Endothelial cell of umbilical vein (primary cell): ENCODE measurements at regions not wholly inside any gene's neighbourhood (a gene's known extent, or its start where the extent isn't known, plus 50 kb on each side); places are given as distances from the start of the nearest gene placed in this dataset.

Experiments
- BruUV-seq: library from RNA; stranded (reverse); fragments of 400-500 nt; replicated peaks from 2 replicates; lab custom pipeline; 2021; lab: Mats Ljungman, UMichigan
- CTCF ChIA-PET: fragments of 300-600, 350-600 bp; sonication (Branson Sonifier 250); formaldehyde crosslinking; loops from one replicate; lab custom pipeline; 2021; ENCODE audit warnings: antibody characterized with exemption, inconsistent platforms; lab: Charles Lee
- POLR2A ChIA-PET: fragments of 300-600, 350-600 bp; sonication (Branson Sonifier 250); formaldehyde crosslinking; loops from one replicate; lab custom pipeline; 2021; ENCODE audit warnings: antibody characterized with exemption, inconsistent platforms; lab: Charles Lee
- DNase-seq: peaks from one replicate; pipeline ENCODE4 v3.0.0-alpha.2; 2011; ENCODE audit warnings: low read depth, low spot score
- FAIRE-seq: peaks from 2 replicates; lab custom pipeline; 2011; peaks lifted over from hg19 to GRCh38; lab: Jason Lieb, UNC
- H2AFZ ChIP-seq: 2 replicates; pipeline ENCODE4 v1.6.0; 2012; ENCODE audit warnings: low read depth, low read length, control low read depth, inconsistent platforms
- H3K27ac ChIP-seq: 2 replicates; pipeline ENCODE4 v1.5.1; 2011; ENCODE audit warnings: low read depth, mild to moderate bottlenecking, control low read depth, low read length, moderate library complexity; ENCODE audit not compliant: insufficient read depth
- H3K27me3 ChIP-seq, 2 experiments: 2 replicates each; pipeline versions ENCODE4 v1.6.0 to v1.6.1; 2011; ENCODE audit warnings: low read length in 2 of 2, mixed read lengths in 1 of 2; ENCODE audit not compliant: control insufficient read depth in 2 of 2, insufficient read depth in 2 of 2
- H3K36me3 ChIP-seq, 2 experiments: 2 replicates in 1 of 2; 3 replicates in 1 of 2; pipeline ENCODE4 v1.5.1; 2011; ENCODE audit warnings: low read length in 2 of 2, mild to moderate bottlenecking in 1 of 2, moderate library complexity in 1 of 2; ENCODE audit not compliant: control insufficient read depth in 2 of 2, insufficient read depth in 2 of 2; ENCODE audit errors: extremely low read depth in 1 of 2
- H3K4me1 ChIP-seq: 3 replicates; pipeline ENCODE4 v1.5.1; 2011; ENCODE audit warnings: mild to moderate bottlenecking, low read length; ENCODE audit not compliant: control insufficient read depth, insufficient read depth; ENCODE audit errors: extremely low read depth
- H3K4me2 ChIP-seq: 2 replicates; pipeline ENCODE4 v1.6.1; 2011; ENCODE audit warnings: low read length, control low read depth, mixed read lengths; ENCODE audit not compliant: insufficient read depth
- H3K4me3 ChIP-seq, 3 experiments: fragments of 200-600 bp in 1 of 3; sonication (generic), shearing (Covaris generic) in 1 of 3; replicated peaks in 1 of 3; 2 replicates each; pipeline ENCODE4 v1.5.1; 2011 to 2016; ENCODE audit warnings: control low read depth in 3 of 3, low read length in 3 of 3, mild to moderate bottlenecking in 2 of 3, inconsistent platforms in 1 of 3, low read depth in 1 of 3, moderate library complexity in 1 of 3; ENCODE audit not compliant: insufficient read depth in 1 of 3
- H3K79me2 ChIP-seq: 2 replicates; pipeline ENCODE4 v1.6.0; 2012; ENCODE audit warnings: low read length, inconsistent platforms; ENCODE audit not compliant: control insufficient read depth, insufficient read depth
- H3K9ac ChIP-seq: replicated peaks from 2 replicates; pipeline ENCODE3; 2011; ENCODE audit warnings: low read length, control low read depth; ENCODE audit not compliant: insufficient read depth; ENCODE audit errors: extremely low read depth
- H3K9me1 ChIP-seq: replicated peaks from 3 replicates; pipeline ENCODE4 v1.6.0; 2011; ENCODE audit warnings: mild to moderate bottlenecking, low read length; ENCODE audit not compliant: control insufficient read depth, insufficient read depth; ENCODE audit errors: extremely low read depth
- H3K9me3 ChIP-seq: replicated peaks from 2 replicates; pipeline ENCODE4 v1.5.1; 2012; ENCODE audit warnings: low read length, inconsistent platforms; ENCODE audit not compliant: control insufficient read depth, insufficient read depth
- H4K20me1 ChIP-seq: replicated peaks from 2 replicates; pipeline ENCODE3; 2011; ENCODE audit warnings: mild to moderate bottlenecking, low read length; ENCODE audit not compliant: control insufficient read depth, insufficient read depth; ENCODE audit errors: extremely low read depth
- CTCF ChIP-seq, 2 donors: IDR thresholded peaks; 1 replicate in 1 of 2; 2 replicates in 1 of 2; pipeline ENCODE4 v1.5.1; 2011; ENCODE audit warnings: low read length in 2 of 2, mild to moderate bottlenecking in 2 of 2, moderate library complexity in 2 of 2, control low read depth in 1 of 2, inconsistent platforms in 1 of 2, low read depth in 1 of 2; ENCODE audit not compliant: insufficient read depth in 1 of 2; ENCODE audit errors: extremely low read depth in 1 of 2
- EZH2 ChIP-seq: IDR thresholded peaks from 2 replicates; pipeline ENCODE4 v1.6.1; 2012; ENCODE audit warnings: borderline replicate concordance, low read depth, mild to moderate bottlenecking, moderate library complexity, low read length, inconsistent platforms; ENCODE audit not compliant: severe bottlenecking
- FOS ChIP-seq: IDR thresholded peaks from 2 replicates; pipeline ENCODE4 v1.6.1; 2011; ENCODE audit warnings: mild to moderate bottlenecking, low read length, moderate library complexity, borderline replicate concordance; ENCODE audit not compliant: insufficient read depth
- GATA2 ChIP-seq: IDR thresholded peaks from 2 replicates; pipeline ENCODE4 v1.7.0; 2011; ENCODE audit warnings: low read depth, mild to moderate bottlenecking, moderate library complexity, mixed read lengths, low read length; ENCODE audit not compliant: insufficient read length, insufficient read depth
- JUN ChIP-seq: IDR thresholded peaks from 2 replicates; pipeline ENCODE4 v1.6.1; 2011; ENCODE audit warnings: borderline replicate concordance, low read depth; ENCODE audit not compliant: insufficient read length, insufficient read depth
- MAX ChIP-seq: IDR thresholded peaks from 2 replicates; pipeline ENCODE4 v1.6.1; 2011; ENCODE audit not compliant: insufficient read depth, insufficient read length
- MYC ChIP-seq: IDR thresholded peaks from one replicate; pipeline ENCODE4 v1.6.1; 2011; ENCODE audit warnings: mild to moderate bottlenecking, low read depth, low read length
- POLR2A ChIP-seq: IDR thresholded peaks from 2 replicates; pipeline ENCODE4 v1.6.1; 2012; ENCODE audit warnings: low read depth, mild to moderate bottlenecking, control low read depth, low read length
- POLR2AphosphoS5 ChIP-seq: IDR thresholded peaks from 2 replicates; pipeline ENCODE4 v1.6.1; 2012; ENCODE audit warnings: low read depth, mild to moderate bottlenecking, control low read depth, low read length, moderate library complexity; ENCODE audit not compliant: insufficient read depth
- dilution Hi-C: fragments of 300-500 bp; cut with MboI; formaldehyde crosslinking; loops from one replicate; pipeline ENCODE4 v1.15.0; 2019; ENCODE audit warnings: low sequenced_read_pairs; ENCODE audit not compliant: extremely low pct_ligation_motif_present
- intact Hi-C: fragments of 100-400 bp; cut with micrococcal nuclease; formaldehyde crosslinking; loops from one replicate; pipeline ENCODE4 v1.10.0; 2022

- H3K4me2 ChIP-seq, result no peak overlapping the region
- H3K27ac ChIP-seq, result no peak overlapping the region
- no peak for TF ChIP-seq CTCF (IDR thresholded peaks at IDR 0.05; ENCODE audit: extremely low read depth in 1 of 2, insufficient read depth in 1 of 2, low read depth in 1 of 2, low read length in 2 of 2)
- TF ChIP-seq FOS, result no peak
- TF ChIP-seq POLR2AphosphoS5, result no peak
- TF ChIP-seq JUN, result no peak
- TF ChIP-seq POLR2A, result no peak
- no peak for TF ChIP-seq MYC
- TF ChIP-seq EZH2, result no peak
- no peak for TF ChIP-seq GATA2
- no peak for TF ChIP-seq MAX
- no peak for DNase-seq
- no peaks in the 10 kb centered on the region for H3K9me1 ChIP-seq
- FAIRE-seq, result no peak
- H3K4me1 ChIP-seq, result no peaks in the 10 kb centered on the region
- H3K9me3 ChIP-seq, result no peaks in the 10 kb centered on the region
- ChIA-PET CTCF (no interaction called here), POLR2A (no interaction called here)
- H2AFZ ChIP-seq, result no peak overlapping the region
- no peaks in the 10 kb centered on the region for H3K79me2 ChIP-seq
- H4K20me1 ChIP-seq, result no peaks in the 10 kb centered on the region
- H3K4me3 ChIP-seq, result no peak overlapping the region
- no peaks in the 10 kb centered on the region for H3K27me3 ChIP-seq
- intact Hi-C loops, result no loop called here
- no peaks in the 10 kb centered on the region for H3K36me3 ChIP-seq
- no TSS peak for BruUV-seq
- H3K9ac ChIP-seq, result no peak overlapping the region
- dilution Hi-C loops, result no loop called here
Observed at GRCh38 chr3:76900596-76900995, 139.3 kb upstream of the ROBO2 start.
